NCI-H1092 (cell line): ENCODE measurements at regions not wholly inside any gene's neighbourhood (a gene's known extent, or its start where the extent isn't known, plus 50 kb on each side); places are given as distances from the start of the nearest gene placed in this dataset.
"Not testable (repeated sequence)": the region's sequence is repeated elsewhere in the genome, so short reads cannot be mapped to it uniquely, and the experiment has no call there.

ENCODE experiments used
- DNase-seq: peaks from one replicate; lab custom pipeline; 2025; lab: John Stamatoyannopoulos, UW

GRCh38 chr22:22057617-22058378 lies 75.2 kb upstream of the TOP3B start:
- DNase-seq, result no peak

- DNase-seq, result not testable (repeated sequence)
Measured at GRCh38 chr22:22056809-22057594, 74.4 kb upstream of the TOP3B start.

GRCh38 chr22:22052548-22053139 lies 70.1 kb upstream of the TOP3B start:
- DNase-seq, result not testable (repeated sequence)

GRCh38 chr22:22051032-22051431 lies 68.4 kb upstream of the TOP3B start:
- not testable (repeated sequence) for DNase-seq

GRCh38 chr22:22050141-22050775 lies 67.7 kb upstream of the TOP3B start:
- DNase-seq, result no peak

GRCh38 chr22:22049684-22050083 lies 67.1 kb upstream of the TOP3B start:
- DNase-seq, result no peak

- no peak for DNase-seq
Measured at GRCh38 chr22:22048981-22049531, 66.5 kb upstream of the TOP3B start.

- no peak for DNase-seq
Measured at GRCh38 chr22:22048318-22048942, 65.8 kb upstream of the TOP3B start.

GRCh38 chr22:22047776-22048175 lies 65.2 kb upstream of the TOP3B start:
- DNase-seq, result no peak

GRCh38 chr22:22047266-22047665 lies 64.7 kb upstream of the TOP3B start:
- no peak for DNase-seq

- no peak for DNase-seq
Measured at GRCh38 chr22:22046370-22046769, 63.8 kb upstream of the TOP3B start.

GRCh38 chr22:22045571-22046335 lies 63.2 kb upstream of the TOP3B start:
- DNase-seq, result no peak

- no peak for DNase-seq
Measured at GRCh38 chr22:22044153-22044552, 61.6 kb upstream of the TOP3B start.

GRCh38 chr22:22043296-22044078 lies 60.9 kb upstream of the TOP3B start:
- DNase-seq, result no peak

- no peak for DNase-seq
Measured at GRCh38 chr22:22042599-22043295, 60.2 kb upstream of the TOP3B start.

GRCh38 chr22:22042009-22042408 lies 59.4 kb upstream of the TOP3B start:
- DNase-seq, result no peak

GRCh38 chr22:22040908-22041307 lies 58.3 kb upstream of the TOP3B start:
- no peak for DNase-seq

- DNase-seq, result no peak
Measured at GRCh38 chr22:22040472-22040871, 57.9 kb upstream of the TOP3B start.

- no peak for DNase-seq
Measured at GRCh38 chr22:22039286-22040074, 56.9 kb upstream of the TOP3B start.
